DOHH2 (cell line): ENCODE measurements at regions not wholly inside any gene's neighbourhood (a gene's known extent, or its start where the extent isn't known, plus 50 kb on each side); places are given as distances from the start of the nearest gene placed in this dataset.

Source experiments
- H3F3A ChIP-seq: fragments of 200-600 bp; sonication (generic), shearing (Covaris generic); 2 replicates; pipeline ENCODE4 v1.6.0; 2016; ENCODE audit warnings: antibody characterized with exemption, mild to moderate bottlenecking; ENCODE audit not compliant: control insufficient read depth, insufficient read depth
- H3K27ac ChIP-seq: fragments of 200-600 bp; sonication (generic); 2 replicates; pipeline ENCODE4 v1.5.1; 2014; ENCODE audit warnings: low read depth, mild to moderate bottlenecking, low read length, moderate library complexity
- H3K27me3 ChIP-seq: fragments of 200-600 bp; sonication (generic); 2 replicates; pipeline ENCODE4 v1.6.1; 2014; ENCODE audit warnings: mild to moderate bottlenecking, low read length, mixed read lengths; ENCODE audit not compliant: control insufficient read depth
- H3K36me3 ChIP-seq: fragments of 200-600 bp; sonication (generic); 2 replicates; pipeline ENCODE4 v1.6.1; 2014; ENCODE audit warnings: mild to moderate bottlenecking, low read length, moderate library complexity, mixed read lengths; ENCODE audit not compliant: control insufficient read depth
- H3K4me1 ChIP-seq: fragments of 200-600 bp; sonication (generic); 2 replicates; pipeline ENCODE4 v1.6.1; 2014; ENCODE audit warnings: mild to moderate bottlenecking, low read length, mixed read lengths; ENCODE audit not compliant: control insufficient read depth
- H3K4me2 ChIP-seq: fragments of 200-600 bp; sonication (generic); 2 replicates; pipeline ENCODE4 v1.6.0; 2014; ENCODE audit warnings: mild to moderate bottlenecking, low read length, moderate library complexity
- H3K4me3 ChIP-seq: fragments of 200-600 bp; sonication (generic); 2 replicates; pipeline ENCODE4 v1.5.1; 2014; ENCODE audit warnings: mild to moderate bottlenecking, low read length, mixed read lengths
- H3K79me2 ChIP-seq: fragments of 200-600 bp; sonication (generic); 2 replicates; pipeline ENCODE4 v1.6.1; 2014; ENCODE audit warnings: mild to moderate bottlenecking, low read length, mixed read lengths; ENCODE audit not compliant: control insufficient read depth
- H3K9me2 ChIP-seq: fragments of 200-600 bp; sonication (generic); replicated peaks from 2 replicates; pipeline ENCODE4 v1.6.1; 2014; ENCODE audit warnings: mild to moderate bottlenecking, low read length, mixed read lengths; ENCODE audit not compliant: control insufficient read depth
- H3K9me3 ChIP-seq: fragments of 200-600 bp; sonication (generic); 2 replicates; pipeline ENCODE4 v1.6.1; 2014; ENCODE audit warnings: antibody characterized with exemption, low read length, mixed read lengths; ENCODE audit not compliant: control insufficient read depth, insufficient read depth
- H4K20me1 ChIP-seq: fragments of 200-600 bp; sonication (generic); 2 replicates; pipeline ENCODE4 v1.6.0; 2014; ENCODE audit warnings: low read depth, mild to moderate bottlenecking, antibody characterized with exemption, low read length, moderate library complexity; ENCODE audit not compliant: control insufficient read depth, insufficient read depth
- EZH2phosphoT487 ChIP-seq: fragments of 200-600 bp; sonication (generic); IDR thresholded peaks from 2 replicates; pipeline ENCODE4 v1.6.1; 2017; ENCODE audit warnings: borderline replicate concordance, mild to moderate bottlenecking, antibody characterized with exemption, low read length, moderate library complexity, mixed read lengths
- TF ChIP-seq, protein P1 (sequence below): fragments of 200-600 bp; sonication (generic); IDR thresholded peaks from one replicate; pipeline ENCODE4 v1.5.1; 2014; ENCODE audit warnings: antibody characterized with exemption, mild to moderate bottlenecking, low read depth, low read length; ENCODE audit not compliant: poor library complexity, severe bottlenecking

DNA sequence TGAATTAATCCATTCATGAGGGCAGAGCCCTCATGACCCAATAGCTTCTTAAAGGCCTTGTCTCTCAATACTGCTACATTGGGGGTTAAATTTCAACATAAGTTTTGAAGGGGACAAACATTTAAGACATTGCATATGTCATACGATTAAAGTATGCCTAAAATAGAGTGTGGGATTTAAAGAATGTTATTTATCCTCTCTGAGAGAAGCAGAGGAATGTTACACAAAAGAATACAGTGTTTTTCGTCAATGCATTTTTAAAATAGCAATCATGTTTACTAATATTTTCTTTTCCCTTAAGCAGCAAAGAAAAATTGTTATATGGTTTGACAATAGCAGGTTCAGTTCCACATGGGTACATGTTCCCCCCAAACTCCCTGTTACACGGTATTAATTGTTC is 363.1 kb downstream of the NUP35 start:
- no peaks in the 10 kb centered on the region for H3K36me3 ChIP-seq
- H4K20me1 ChIP-seq = no peaks in the 10 kb centered on the region
- H3K4me2 ChIP-seq = no peak overlapping the region
- TF ChIP-seq EZH2phosphoT487 = no peak
- TF ChIP-seq, protein P1, sequence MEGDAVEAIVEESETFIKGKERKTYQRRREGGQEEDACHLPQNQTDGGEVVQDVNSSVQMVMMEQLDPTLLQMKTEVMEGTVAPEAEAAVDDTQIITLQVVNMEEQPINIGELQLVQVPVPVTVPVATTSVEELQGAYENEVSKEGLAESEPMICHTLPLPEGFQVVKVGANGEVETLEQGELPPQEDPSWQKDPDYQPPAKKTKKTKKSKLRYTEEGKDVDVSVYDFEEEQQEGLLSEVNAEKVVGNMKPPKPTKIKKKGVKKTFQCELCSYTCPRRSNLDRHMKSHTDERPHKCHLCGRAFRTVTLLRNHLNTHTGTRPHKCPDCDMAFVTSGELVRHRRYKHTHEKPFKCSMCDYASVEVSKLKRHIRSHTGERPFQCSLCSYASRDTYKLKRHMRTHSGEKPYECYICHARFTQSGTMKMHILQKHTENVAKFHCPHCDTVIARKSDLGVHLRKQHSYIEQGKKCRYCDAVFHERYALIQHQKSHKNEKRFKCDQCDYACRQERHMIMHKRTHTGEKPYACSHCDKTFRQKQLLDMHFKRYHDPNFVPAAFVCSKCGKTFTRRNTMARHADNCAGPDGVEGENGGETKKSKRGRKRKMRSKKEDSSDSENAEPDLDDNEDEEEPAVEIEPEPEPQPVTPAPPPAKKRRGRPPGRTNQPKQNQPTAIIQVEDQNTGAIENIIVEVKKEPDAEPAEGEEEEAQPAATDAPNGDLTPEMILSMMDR = no peak
- H3K9me3 ChIP-seq = no peaks in the 10 kb centered on the region
- H3K79me2 ChIP-seq = no peaks in the 10 kb centered on the region
- no peaks in the 10 kb centered on the region for H3K9me2 ChIP-seq
- H3F3A ChIP-seq = no peaks in the 10 kb centered on the region
- no peak overlapping the region for H3K27ac ChIP-seq
- no peaks in the 10 kb centered on the region for H3K27me3 ChIP-seq
- no peak overlapping the region for H3K4me3 ChIP-seq
- H3K4me1 ChIP-seq = peaks cover 9% of the 10 kb centered on the region

DNA sequence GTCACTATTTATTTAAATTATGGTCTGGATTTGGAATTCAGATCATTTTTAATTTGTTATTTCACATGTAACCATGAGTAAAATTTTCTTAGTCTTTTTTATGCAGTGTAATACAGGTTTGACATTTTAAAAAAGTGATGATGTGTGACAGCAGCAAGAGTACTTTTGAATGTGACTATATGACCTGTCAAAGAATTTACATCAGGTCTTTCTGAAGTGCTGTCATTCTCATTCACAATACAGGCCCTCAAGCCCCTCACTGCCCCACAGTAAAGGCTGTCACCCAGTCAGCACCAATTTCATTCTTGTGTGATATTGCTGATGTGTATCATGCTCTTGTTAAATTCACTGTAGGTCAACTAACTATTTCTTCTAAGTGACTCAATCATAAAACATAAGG is 364.2 kb downstream of the NUP35 start:
- no peak overlapping the region for H3K4me2 ChIP-seq
- no peaks in the 10 kb centered on the region for H4K20me1 ChIP-seq
- peaks cover 9% of the 10 kb centered on the region for H3K4me1 ChIP-seq
- H3K36me3 ChIP-seq = no peaks in the 10 kb centered on the region
- no peak overlapping the region for H3K27ac ChIP-seq
- H3K9me3 ChIP-seq = no peaks in the 10 kb centered on the region
- H3K27me3 ChIP-seq = no peaks in the 10 kb centered on the region
- TF ChIP-seq EZH2phosphoT487 = no peak
- TF ChIP-seq, protein P1 = no peak
- H3K79me2 ChIP-seq = no peaks in the 10 kb centered on the region
- no peak overlapping the region for H3K4me3 ChIP-seq
- no peaks in the 10 kb centered on the region for H3F3A ChIP-seq
- no peaks in the 10 kb centered on the region for H3K9me2 ChIP-seq

DNA sequence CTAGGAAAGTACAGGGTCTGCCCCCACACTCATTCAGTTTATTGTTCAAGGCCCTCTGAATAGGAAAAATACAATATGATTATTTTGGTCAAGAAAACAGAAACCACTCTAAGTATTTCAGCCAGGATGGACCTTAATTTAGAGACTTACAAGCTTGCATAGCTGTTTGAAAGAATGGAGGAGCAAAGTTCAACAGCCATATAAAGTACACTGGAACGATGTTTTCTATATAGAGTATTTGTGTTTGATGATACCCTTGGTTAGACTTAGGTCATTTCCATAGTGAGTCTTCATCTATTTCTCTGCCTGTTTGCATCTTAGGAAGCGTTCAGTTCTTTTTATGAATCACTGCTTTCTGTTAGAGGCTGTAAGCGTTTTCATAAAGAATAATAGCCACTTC is 366.2 kb downstream of the NUP35 start:
- Histone ChIP-seq H3K9me2 (no peaks in the 10 kb centered on the region), H3K27me3 (no peaks in the 10 kb centered on the region), H3K4me2 (no peak overlapping the region), H3K4me1 (peaks cover 23% of the 10 kb centered on the region), H3F3A (peaks cover 2% of the 10 kb centered on the region; the same call in 1 of the 2 replicates), H3K4me3 (no peak overlapping the region), H3K9me3 (no peaks in the 10 kb centered on the region), H4K20me1 (no peaks in the 10 kb centered on the region), H3K36me3 (no peaks in the 10 kb centered on the region), H3K79me2 (no peaks in the 10 kb centered on the region), H3K27ac (no peak overlapping the region)
- TF ChIP-seq EZH2phosphoT487 = no peak
- TF ChIP-seq, protein P1 = no peak

- Histone ChIP-seq H3K27me3 (no peaks in the 10 kb centered on the region), H4K20me1 (no peaks in the 10 kb centered on the region), H3K27ac (no peak overlapping the region), H3F3A (peaks cover 5% of the 10 kb centered on the region; the same call in 1 of the 2 replicates), H3K4me2 (no peak overlapping the region), H3K36me3 (no peaks in the 10 kb centered on the region), H3K9me2 (no peaks in the 10 kb centered on the region), H3K9me3 (no peaks in the 10 kb centered on the region), H3K4me1 (peaks cover 27% of the 10 kb centered on the region), H3K4me3 (no peak overlapping the region), H3K79me2 (no peaks in the 10 kb centered on the region)
- TF ChIP-seq, protein P1 = no peak
- TF ChIP-seq EZH2phosphoT487 = no peak
Observed at GRCh38 chr2:183490914-183491313, 366.7 kb downstream of the NUP35 start.
